Astrocyte (in vitro differentiated cells and primary cell): ENCODE measurements at regions not wholly inside any gene's neighbourhood (a gene's known extent, or its start where the extent isn't known, plus 50 kb on each side); places are given as distances from the start of the nearest gene placed in this dataset.
"Not testable (repeated sequence)": the region's sequence is repeated elsewhere in the genome, so short reads cannot be mapped to it uniquely, and the experiment has no call there.

Experiments used
- DNase-seq: peaks from one replicate; pipeline ENCODE4 v3.0.0-alpha.2; 2010; ENCODE audit warnings: low read depth
- FAIRE-seq: peaks from 2 replicates; lab custom pipeline; 2011; peaks lifted over from hg19 to GRCh38; lab: Jason Lieb, UNC
- H2AFZ ChIP-seq: 2 replicates; pipeline ENCODE4 v1.6.0; 2012; ENCODE audit warnings: low read depth, low read length, inconsistent platforms
- H3K27ac ChIP-seq: 2 replicates; pipeline ENCODE4 v1.5.1; 2011; ENCODE audit warnings: low read depth, low read length, inconsistent platforms
- H3K27me3 ChIP-seq: 2 replicates; pipeline ENCODE4 v1.6.0; 2011; ENCODE audit warnings: low read length, inconsistent platforms; ENCODE audit not compliant: insufficient read depth
- H3K36me3 ChIP-seq: 2 replicates; pipeline ENCODE4 v1.5.1; 2011; ENCODE audit warnings: low read length, inconsistent platforms; ENCODE audit not compliant: insufficient read depth
- H3K4me1 ChIP-seq: 2 replicates; pipeline ENCODE4 v1.5.1; 2011; ENCODE audit warnings: low read length, inconsistent platforms; ENCODE audit not compliant: insufficient read depth
- H3K4me2 ChIP-seq: 2 replicates; pipeline ENCODE4 v1.6.0; 2012; ENCODE audit warnings: low read length, inconsistent platforms
- H3K4me3 ChIP-seq: 2 replicates; pipeline ENCODE4 v1.5.1; 2011; ENCODE audit warnings: low read depth, mild to moderate bottlenecking, low read length, inconsistent platforms; ENCODE audit not compliant: insufficient read depth
- H3K79me2 ChIP-seq: 2 replicates; pipeline ENCODE4 v1.6.0; 2012; ENCODE audit warnings: mild to moderate bottlenecking, low read length, inconsistent platforms; ENCODE audit not compliant: insufficient read depth
- H3K9ac ChIP-seq: 2 replicates; pipeline ENCODE4 v1.6.0; 2012; ENCODE audit warnings: mild to moderate bottlenecking, low read length, inconsistent platforms
- H3K9me3 ChIP-seq: 2 replicates; pipeline ENCODE4 v1.5.1; 2012; ENCODE audit warnings: low read depth, mild to moderate bottlenecking, low read length, inconsistent platforms; ENCODE audit not compliant: insufficient read depth
- H4K20me1 ChIP-seq: 2 replicates; pipeline ENCODE4 v1.6.0; 2012; ENCODE audit warnings: low read length, inconsistent platforms; ENCODE audit not compliant: insufficient read depth
- H3K27ac Mint-ChIP-seq: one replicate; pipeline ENCODE4 v1.8.0; 2021; ENCODE audit warnings: mild to moderate bottlenecking, mixed read lengths; ENCODE audit not compliant: unreplicated experiment
- H3K27me3 Mint-ChIP-seq: one replicate; pipeline ENCODE4 v1.8.0; 2021; ENCODE audit warnings: low read depth, mixed read lengths; ENCODE audit not compliant: unreplicated experiment
- H3K36me3 Mint-ChIP-seq: one replicate; pipeline ENCODE4 v1.8.0; 2021; ENCODE audit warnings: low read depth, mixed read lengths; ENCODE audit not compliant: unreplicated experiment
- H3K4me1 Mint-ChIP-seq: one replicate; pipeline ENCODE4 v1.8.0; 2021; ENCODE audit warnings: low read depth, mixed read lengths; ENCODE audit not compliant: unreplicated experiment
- H3K4me3 Mint-ChIP-seq: one replicate; pipeline ENCODE4 v1.8.0; 2021; ENCODE audit warnings: mild to moderate bottlenecking, moderate library complexity, mixed read lengths; ENCODE audit not compliant: unreplicated experiment
- H3K9me3 Mint-ChIP-seq: one replicate; pipeline ENCODE4 v1.8.0; 2021; ENCODE audit warnings: mild to moderate bottlenecking, mixed read lengths; ENCODE audit not compliant: unreplicated experiment
- EZH2 ChIP-seq: IDR thresholded peaks from 2 replicates; pipeline ENCODE4 v1.6.1; 2012; ENCODE audit warnings: mild to moderate bottlenecking, low read length, inconsistent platforms; ENCODE audit not compliant: insufficient read depth
- TF ChIP-seq, protein P1 (sequence below): IDR thresholded peaks from 2 replicates; pipeline ENCODE4 v1.5.1; 2011; ENCODE audit warnings: low read depth, mild to moderate bottlenecking, inconsistent platforms, low read length, moderate library complexity; ENCODE audit not compliant: insufficient read depth

DNA sequence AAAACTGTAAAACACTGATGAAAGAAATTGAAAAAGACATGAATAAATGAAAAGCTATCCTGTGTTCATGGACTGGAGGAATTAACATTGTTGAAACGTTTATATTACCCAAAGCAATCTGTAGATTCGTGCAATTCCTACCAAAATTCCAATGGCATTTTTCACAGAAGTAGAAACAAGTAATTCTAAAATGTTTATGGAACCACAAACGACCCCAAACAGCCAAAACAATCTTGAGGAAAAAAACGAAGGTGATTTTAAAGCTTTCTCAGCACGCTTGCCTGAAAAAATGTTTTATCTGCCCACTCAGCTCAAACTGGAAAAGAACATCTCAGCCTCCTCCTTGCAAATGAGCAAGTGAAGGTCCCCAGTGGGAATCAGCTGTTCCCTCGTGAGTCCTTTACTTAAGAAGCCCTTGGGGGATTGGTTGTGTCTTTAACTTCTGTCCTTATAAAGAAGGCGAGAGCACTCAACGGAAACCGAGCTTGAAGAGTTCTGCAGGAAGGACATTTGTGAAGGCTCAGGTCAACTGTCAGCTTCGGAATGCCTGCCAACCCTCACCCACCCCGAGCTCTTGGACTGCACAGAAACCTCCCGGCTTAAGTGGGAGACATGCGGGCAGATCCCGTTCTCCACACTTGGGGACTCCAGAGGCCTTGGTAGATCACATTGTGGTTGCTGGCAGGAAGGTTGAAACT is 256.0 kb upstream of the IRS2 start:
- Histone ChIP-seq H3K36me3 (no peaks in the 10 kb centered on the region), H3K79me2 (no peaks in the 10 kb centered on the region), H3K4me2 (no peak overlapping the region), H3K27me3 (no peaks in the 10 kb centered on the region), H4K20me1 (no peaks in the 10 kb centered on the region), H3K4me1 (peaks cover 6% of the 10 kb centered on the region), H3K9ac (no peak overlapping the region), H2AFZ (no peak overlapping the region), H3K9me3 (no peaks in the 10 kb centered on the region), H3K4me3 (no peak overlapping the region), H3K27ac (no peak overlapping the region)
- H3K9me3 Mint-ChIP-seq = peaks cover 2% of the 10 kb centered on the region
- H3K4me3 Mint-ChIP-seq = no peak overlapping the region
- H3K36me3 Mint-ChIP-seq = no peaks in the 10 kb centered on the region
- DNase-seq (peak; percentile 30), FAIRE-seq (peak; percentile 80)
- no peaks in the 10 kb centered on the region for H3K27me3 Mint-ChIP-seq
- peaks cover 6% of the 10 kb centered on the region for H3K4me1 Mint-ChIP-seq
- no peak overlapping the region for H3K27ac Mint-ChIP-seq
- TF ChIP-seq, protein P1, sequence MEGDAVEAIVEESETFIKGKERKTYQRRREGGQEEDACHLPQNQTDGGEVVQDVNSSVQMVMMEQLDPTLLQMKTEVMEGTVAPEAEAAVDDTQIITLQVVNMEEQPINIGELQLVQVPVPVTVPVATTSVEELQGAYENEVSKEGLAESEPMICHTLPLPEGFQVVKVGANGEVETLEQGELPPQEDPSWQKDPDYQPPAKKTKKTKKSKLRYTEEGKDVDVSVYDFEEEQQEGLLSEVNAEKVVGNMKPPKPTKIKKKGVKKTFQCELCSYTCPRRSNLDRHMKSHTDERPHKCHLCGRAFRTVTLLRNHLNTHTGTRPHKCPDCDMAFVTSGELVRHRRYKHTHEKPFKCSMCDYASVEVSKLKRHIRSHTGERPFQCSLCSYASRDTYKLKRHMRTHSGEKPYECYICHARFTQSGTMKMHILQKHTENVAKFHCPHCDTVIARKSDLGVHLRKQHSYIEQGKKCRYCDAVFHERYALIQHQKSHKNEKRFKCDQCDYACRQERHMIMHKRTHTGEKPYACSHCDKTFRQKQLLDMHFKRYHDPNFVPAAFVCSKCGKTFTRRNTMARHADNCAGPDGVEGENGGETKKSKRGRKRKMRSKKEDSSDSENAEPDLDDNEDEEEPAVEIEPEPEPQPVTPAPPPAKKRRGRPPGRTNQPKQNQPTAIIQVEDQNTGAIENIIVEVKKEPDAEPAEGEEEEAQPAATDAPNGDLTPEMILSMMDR = no peak
- no peak for TF ChIP-seq EZH2

DNA sequence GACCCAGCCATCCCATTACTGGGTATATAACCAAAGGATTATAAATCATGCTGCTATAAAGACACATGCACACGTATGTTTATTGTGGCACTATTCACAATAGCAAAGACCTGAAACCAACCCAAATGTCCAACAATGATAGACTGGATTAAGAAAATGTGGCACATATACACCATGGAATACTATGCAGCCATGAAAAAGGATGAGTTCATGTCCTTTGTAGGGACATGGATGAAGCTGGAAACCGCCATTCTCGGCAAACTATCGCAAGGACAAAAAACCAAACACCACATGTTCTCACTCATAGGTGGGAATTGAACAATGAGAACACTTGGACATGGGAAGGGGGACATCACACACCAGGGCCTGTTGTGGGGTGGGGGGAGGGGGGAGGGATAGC is 255.3 kb upstream of the IRS2 start:
- H3K36me3 Mint-ChIP-seq, H3K9ac ChIP-seq, H4K20me1 ChIP-seq, H3K27ac Mint-ChIP-seq, FAIRE-seq, H3K27me3 ChIP-seq, H3K4me1 ChIP-seq, H3K4me1 Mint-ChIP-seq, DNase-seq, H3K79me2 ChIP-seq, H3K9me3 ChIP-seq, H3K36me3 ChIP-seq, H2AFZ ChIP-seq, H3K4me2 ChIP-seq, H3K27me3 Mint-ChIP-seq, H3K27ac ChIP-seq, H3K4me3 ChIP-seq, H3K9me3 Mint-ChIP-seq, H3K4me3 Mint-ChIP-seq: not testable (repeated sequence)

DNA sequence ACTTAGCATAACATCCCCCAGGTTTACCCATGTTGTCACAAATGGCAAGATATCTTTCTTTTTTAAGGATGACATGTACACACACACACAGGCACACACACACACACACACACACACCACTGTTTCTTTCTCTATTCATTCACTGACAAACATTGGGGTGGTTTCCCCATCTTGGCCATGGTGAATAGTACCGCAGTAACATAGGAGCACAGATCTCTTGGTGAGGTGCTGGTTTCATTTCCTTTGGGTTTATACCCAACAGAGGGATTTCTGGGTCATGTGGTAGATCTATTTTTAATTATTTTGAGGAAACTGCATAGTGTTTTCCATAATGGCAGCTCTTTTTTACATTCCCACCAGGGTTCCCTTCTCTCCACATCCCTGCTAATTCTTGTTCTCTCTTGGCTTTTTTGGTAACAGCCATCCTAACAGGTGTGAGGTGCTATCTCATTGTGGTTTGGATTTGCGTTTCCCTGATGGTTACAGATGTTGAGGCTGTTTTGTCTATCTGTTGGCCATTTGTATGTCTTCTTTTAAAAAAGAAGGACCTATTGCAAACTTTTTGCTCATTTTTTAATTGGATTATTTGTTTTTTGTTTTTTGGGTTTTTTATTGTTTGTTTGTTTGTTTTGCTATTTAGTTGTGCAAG is 251.7 kb upstream of the IRS2 start:
- no peak overlapping the region for H3K4me3 Mint-ChIP-seq
- Histone ChIP-seq H3K4me1 (no peaks in the 10 kb centered on the region), H3K4me3 (no peak overlapping the region), H3K9me3 (no peaks in the 10 kb centered on the region), H3K36me3 (no peaks in the 10 kb centered on the region), H3K9ac (no peak overlapping the region), H3K27ac (no peak overlapping the region), H3K79me2 (no peaks in the 10 kb centered on the region), H4K20me1 (no peaks in the 10 kb centered on the region), H2AFZ (no peak overlapping the region), H3K4me2 (no peak overlapping the region), H3K27me3 (no peaks in the 10 kb centered on the region)
- H3K27ac Mint-ChIP-seq = no peak overlapping the region
- no peaks in the 10 kb centered on the region for H3K36me3 Mint-ChIP-seq
- no peak for FAIRE-seq
- H3K27me3 Mint-ChIP-seq = no peaks in the 10 kb centered on the region
- H3K4me1 Mint-ChIP-seq = no peaks in the 10 kb centered on the region
- peaks cover 2% of the 10 kb centered on the region for H3K9me3 Mint-ChIP-seq
- DNase-seq = no peak
- TF ChIP-seq, protein P1 = no peak
